Activated gamma-delta T cell treated with Interleukin-2 at 50 U/mL for 16 hours (primary cell): ENCODE measurements at regions not wholly inside any gene's neighbourhood (a gene's known extent, or its start where the extent isn't known, plus 50 kb on each side); places are given as distances from the start of the nearest gene placed in this dataset.
"Not testable (repeated sequence)": the region's sequence is repeated elsewhere in the genome, so short reads cannot be mapped to it uniquely, and the experiment has no call there.

ENCODE experiments used
- DNase-seq: peaks from one replicate; pipeline ENCODE4 v3.0.0-alpha.2; 2020

GRCh38 chr5:36489505-36489904 lies 116.9 kb upstream of the SLC1A3 start:
- DNase-seq, result no peak

DNA sequence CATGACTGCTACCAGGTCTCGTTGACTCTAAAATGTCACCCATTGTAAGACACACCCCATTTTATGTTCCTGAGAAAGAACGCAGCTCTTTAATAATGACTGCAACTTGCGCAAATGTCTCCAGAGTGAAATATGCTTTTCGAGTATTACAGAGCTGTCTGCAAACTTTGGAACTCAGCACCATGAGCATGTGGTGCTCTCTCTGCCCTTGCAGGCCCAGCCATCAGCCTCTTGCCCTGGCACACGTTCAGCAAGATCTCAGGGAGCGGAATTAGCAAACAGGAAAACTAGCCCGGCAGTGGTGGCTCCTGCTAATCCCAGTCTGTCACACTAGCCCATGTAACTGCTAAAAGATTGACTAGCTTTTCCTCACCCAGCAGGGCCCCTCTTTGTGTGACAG lies 114.5 kb upstream of the SLC1A3 start:
- no peak for DNase-seq

DNA sequence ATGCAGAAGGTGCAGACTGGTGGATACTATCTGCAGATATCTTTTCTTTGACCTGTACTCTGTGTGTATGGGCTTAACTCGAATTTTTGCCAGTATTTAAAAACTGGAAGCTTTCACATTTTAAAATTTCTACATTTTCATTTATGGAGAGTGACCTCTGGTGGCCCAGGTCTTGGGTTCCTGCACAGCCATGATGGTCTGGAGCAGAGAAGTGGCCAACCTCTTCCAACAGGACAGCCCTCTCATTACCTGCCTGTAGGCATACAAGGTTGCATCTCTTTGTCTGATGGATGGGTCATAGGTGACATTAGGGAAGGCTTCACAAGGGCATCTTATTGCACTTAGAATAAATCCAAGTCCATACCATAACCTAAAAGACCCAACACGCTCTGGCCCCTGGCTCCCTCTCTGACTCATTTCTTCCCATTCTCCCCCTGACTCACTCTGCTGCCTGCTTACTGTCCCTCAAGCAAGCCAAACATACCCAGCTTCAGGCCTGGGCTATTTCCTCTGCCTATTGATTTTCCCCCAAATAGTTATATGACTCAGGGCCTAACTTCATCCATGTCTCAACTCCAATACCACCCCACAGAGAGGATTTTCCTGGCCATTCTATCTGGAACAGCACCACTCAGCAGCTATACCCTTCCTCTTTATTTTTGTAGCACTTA lies 113.3 kb upstream of the SLC1A3 start:
- DNase-seq, result no peak

DNA sequence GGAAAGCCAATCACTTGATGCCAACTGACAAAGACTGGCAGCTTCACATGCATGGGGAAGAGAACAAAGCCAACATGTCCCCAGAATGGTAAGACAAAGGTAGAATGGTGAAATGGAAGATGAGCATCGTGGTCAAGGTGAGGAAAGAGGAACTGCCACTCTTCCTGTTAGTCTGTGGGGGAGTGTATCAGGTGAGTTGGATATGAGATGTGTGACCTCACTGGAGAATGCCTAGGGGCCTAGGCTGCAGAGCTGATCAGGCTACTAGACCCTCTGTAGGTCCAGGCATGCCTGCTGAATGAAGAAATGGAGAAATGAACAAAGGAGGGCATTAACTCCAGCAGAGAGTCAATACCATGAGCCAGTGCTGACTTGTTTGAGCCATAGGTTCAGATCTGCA lies 112.4 kb upstream of the SLC1A3 start:
- DNase-seq, result no peak

DNA sequence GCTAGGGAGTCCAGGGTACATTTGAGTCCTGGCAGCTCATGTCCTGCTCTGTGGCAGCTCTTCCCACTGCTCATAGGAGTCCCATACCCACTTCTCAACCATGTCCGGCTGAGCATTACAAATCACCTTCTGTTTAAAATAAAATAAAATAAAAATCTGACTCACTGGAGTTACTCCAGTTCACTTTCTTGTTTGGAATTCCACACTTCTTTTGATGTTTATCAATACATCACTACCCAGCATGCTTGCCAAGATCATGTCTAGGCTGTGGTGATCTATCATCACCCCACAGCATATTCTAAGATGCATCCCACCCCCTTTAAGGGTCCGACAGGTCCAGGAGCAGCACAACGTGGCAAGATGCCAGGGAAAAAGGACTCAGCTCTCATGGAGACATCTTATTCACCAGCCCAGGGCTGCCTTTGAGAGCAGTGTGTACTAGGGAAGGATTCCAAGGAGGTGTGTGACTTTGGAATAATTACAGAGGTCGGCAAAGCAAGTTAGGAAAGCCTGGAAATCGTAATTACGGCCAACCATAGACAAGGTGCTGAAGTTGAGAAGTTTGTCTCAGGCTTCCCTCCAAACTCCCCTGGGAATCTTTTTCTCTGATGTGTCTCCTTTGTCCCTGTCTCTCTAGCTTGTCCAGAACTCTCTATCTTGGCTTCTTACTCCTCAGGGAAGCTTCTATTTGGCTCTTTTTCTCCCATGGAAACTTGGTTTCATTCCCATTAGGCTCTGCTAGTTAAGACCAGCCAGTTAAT lies 111.4 kb upstream of the SLC1A3 start:
- DNase-seq, result no peak

DNA sequence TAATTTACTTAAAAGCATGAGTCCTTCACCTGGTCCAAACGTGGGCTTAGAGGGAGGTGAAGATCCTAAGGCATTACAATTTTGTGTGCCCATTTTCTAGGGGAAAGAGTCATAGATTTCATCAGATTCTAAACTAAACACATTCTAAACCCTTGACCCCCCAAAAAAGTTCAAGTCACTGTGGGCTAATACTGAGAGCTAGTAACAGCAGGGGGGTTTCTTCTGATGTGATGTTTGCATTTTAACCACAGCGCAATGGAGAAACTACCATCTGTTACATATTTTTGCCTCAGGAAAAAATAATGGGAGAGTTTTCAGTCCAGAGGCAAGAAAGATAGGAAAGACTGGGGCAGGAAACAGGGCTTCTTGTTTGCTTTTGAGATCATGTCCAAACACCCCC lies 110.8 kb upstream of the SLC1A3 start:
- no peak for DNase-seq

DNA sequence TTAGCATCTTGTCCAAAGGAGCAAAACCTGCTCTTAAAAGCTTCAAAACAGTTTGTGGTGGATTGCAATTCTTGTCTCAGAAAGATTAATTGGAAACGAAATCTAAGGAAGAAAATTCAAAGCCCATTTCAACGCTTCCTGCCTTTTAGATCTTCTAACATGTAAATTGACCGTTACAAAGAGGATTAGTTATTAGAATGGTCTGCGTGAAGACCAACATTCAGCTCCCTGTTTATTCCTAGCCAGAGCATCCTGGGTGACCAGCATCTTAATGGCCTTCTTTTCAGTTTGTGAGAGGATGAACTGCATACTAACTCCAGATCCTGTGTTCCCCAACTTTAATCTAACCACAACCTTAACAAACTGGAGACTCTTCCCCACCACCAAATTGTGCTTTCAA lies 109.9 kb upstream of the SLC1A3 start:
- DNase-seq, result no peak

- DNase-seq, result no peak
Observed at GRCh38 chr5:36502608-36503007, 103.8 kb upstream of the SLC1A3 start.

DNA sequence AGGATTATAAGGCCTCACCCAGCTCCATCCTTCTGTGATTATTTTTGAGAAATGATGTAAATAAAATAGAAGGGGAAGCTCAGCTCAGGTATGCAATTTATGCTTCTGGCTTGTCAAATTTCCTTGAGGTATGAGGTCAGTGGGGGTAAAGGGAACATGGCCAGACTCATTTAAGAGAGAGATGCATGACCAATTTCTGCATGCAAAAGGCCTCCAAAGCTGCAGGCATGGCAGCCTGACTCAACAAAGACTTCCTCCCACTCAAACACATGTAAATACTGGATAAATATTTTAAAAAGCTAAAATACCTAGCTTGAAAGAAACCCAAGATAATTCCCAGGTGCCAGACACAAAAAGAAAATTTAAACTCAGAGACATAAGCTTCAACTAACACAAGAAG lies 101.4 kb upstream of the SLC1A3 start:
- DNase-seq, result no peak

DNA sequence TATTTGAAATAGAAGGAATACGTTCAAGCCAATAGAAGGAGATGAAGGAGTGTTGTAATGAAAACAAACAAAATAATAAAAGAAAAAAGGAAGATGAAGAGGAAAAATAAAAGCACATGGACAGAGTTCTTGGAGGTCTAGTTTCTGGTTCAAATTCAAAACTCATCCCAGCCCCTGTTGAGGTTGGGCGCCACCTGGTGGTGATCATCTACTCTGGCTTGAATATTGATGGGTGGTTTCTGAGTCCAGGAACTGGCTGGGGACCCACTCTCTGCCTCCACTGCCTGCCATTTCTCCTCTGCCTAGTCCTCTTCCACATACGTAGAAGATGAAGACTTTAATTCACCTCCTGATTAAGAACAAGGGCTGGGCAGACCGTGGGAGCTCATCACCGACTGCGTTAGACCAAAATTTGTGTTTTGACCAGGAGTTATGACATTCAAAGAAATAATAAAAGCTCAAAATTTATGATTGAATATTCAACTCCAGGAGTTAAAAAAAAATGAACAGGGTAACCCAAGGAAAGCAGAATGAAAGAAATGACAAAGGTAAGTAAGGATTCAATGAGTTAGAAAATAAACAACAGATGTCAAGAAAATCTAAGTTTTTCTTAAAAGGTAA lies 99.0 kb upstream of the SLC1A3 start:
- peak; percentile 67 for DNase-seq

- not testable (repeated sequence) for DNase-seq
Observed at GRCh38 chr5:36508331-36508730, 98.1 kb upstream of the SLC1A3 start.

DNA sequence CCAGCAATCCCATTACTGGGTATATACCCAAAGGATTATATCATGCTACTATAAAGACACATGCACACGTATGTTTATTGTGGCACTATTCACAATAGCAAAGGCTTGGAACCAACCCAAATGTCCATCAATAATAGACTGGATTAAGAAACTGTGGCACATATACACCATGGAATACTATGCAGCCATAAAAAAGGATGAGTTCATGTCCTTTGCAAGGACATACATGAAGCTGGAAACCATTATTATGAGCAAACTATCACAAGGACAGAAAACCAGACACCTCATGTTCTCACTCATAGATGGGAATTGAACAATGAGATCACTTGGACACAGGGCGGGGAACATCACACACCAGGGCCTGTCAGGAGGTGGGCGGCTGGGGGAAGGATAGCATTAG lies 92.8 kb upstream of the SLC1A3 start:
- not testable (repeated sequence) for DNase-seq

GRCh38 chr5:36519881-36520280 lies 86.5 kb upstream of the SLC1A3 start:
- no peak for DNase-seq

- DNase-seq, result no peak
Observed at GRCh38 chr5:36521219-36521618, 85.2 kb upstream of the SLC1A3 start.

DNA sequence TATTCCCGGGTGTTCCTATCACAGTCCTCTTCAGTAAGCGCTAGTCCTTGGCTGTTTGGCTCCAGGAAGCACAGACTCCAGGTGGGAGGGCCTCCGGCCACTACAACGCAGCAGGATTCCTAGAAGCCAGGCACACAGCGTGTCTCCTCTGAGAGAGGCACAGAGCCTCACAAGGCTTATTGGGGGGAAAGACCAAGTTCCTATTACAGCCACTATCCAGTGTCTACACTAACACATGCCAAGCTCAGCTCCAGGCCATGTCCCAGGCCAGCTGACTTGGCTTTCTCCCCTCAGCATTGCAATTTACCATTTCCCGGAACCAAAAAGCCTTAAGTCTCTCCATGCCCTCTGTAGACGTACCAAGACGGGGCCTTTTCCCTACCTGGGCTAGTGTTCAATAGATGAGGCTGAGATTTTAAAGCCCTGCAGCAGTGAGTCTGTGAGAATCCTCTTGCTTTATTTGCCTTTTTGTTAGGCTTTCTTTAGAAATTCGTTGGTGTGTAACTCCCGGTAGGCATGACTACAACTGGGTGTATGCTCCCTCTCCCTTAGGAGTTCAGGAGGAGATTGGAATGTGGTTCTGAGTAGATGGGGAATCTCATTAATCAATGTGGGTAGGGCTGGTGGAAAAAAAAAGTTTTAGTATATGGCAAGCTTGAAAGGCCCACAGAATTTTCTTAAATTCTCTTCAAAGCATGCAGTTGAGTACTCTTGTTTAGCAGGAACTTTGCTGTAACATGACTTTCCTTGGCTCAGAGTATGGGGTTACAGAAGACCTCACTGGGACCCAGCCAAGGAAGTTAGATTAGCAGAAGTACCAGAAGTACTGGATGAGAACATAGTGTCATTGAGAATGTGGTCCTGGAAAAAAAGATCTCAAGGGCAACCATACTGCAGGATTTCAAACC lies 84.3 kb upstream of the SLC1A3 start:
- no peak for DNase-seq

DNA sequence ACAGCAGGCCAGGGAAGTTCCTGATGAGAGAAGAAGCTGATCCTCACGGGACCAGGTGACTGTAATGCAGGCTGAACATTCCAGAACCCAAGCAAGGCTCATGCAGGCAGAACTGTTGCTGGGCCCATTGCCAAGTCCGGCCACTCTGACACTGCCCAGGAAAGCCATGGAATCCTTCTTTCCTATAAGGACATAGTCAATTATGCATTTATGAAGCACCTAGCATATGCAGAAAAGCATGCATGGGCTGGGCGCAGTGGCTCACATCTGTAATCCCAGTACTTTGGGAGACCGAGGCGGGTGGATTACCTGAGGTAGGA lies 83.7 kb upstream of the SLC1A3 start:
- DNase-seq, result no peak

DNA sequence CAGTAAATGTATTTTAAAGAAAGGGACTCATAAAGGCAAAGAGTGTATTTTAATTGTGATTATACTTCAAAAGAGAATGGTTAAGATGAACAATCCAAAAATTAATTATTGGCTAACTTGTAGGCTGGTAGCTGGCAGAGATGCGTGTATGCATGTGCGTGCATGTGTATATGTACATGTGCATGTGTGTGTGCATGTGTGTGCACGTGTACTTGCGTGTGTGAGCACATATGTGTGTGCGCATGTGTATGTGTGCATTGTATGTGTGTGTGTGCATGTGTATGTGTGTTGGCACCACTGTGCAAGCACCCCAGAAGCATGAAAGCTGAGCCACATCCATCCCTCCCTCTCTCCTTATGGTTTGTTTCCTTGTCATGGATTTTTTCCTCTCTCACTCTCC lies 83.0 kb upstream of the SLC1A3 start:
- DNase-seq, result no peak

GRCh38 chr5:36523926-36524325 lies 82.5 kb upstream of the SLC1A3 start:
- no peak for DNase-seq

- no peak for DNase-seq
Observed at GRCh38 chr5:36526537-36526936, 79.9 kb upstream of the SLC1A3 start.

- no peak for DNase-seq
Observed at GRCh38 chr5:36528588-36528987, 77.8 kb upstream of the SLC1A3 start.

DNA sequence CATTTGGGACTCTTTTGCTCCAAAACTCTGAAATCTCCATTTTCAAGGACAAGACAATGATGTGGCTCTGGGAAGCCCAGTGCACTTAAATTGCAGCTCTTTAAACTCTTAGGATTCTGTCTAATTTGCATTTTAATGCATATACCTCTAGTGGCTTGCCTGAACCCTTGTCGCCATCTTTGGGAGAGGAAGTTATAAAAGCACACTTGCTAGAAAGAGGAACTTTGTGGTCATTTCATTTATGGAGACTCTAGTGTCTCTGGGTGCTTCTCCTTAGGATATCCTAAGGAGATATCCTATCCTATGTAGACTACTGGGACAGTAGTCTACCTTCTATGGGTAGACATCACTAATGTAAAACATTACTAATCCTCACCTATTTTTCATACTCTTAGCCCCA lies 77.3 kb upstream of the SLC1A3 start:
- DNase-seq, result no peak

DNA sequence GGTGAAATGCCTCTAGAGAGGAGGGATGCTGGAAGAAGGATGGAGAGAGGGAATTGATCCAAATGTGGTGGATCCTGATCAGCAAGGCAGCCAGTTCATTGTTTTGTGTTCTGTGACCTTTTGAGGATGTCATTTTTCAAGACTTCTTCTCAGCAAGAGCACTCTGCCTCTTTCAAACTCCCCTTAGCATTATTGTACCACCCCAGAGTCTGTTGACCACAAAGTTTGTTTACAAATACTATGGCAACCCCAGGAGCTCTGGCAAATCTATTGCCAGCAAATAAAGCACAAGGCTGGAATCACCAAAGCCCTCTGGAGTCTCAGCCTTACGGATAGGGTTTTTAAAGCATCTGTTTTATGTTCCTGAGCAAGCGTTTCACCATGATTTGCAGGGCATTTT lies 76.2 kb upstream of the SLC1A3 start:
- DNase-seq, result no peak

DNA sequence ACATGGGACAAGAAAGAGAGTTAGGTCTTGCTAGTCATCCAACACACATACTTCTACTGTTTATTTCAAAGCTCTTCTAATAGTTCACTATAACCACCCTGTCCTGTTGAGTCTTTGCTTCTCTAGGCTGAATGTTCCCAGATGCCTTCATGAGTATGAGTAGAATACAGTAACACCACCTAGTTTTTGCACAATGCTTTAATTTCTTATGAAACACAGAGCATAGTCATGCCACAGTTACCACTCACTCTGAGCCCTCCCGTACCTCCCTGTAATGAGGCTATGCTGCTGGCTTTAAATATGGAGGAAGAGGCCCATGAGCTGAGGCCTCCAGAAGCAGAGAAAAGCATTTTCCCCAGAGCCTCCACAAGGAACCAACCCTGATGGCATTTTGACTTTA lies 75.0 kb upstream of the SLC1A3 start:
- DNase-seq, result no peak

- no peak for DNase-seq
Observed at GRCh38 chr5:36535378-36535777, 71.0 kb upstream of the SLC1A3 start.
